IPS DF 4.7 (cell line): ENCODE measurements at regions not wholly inside any gene's neighbourhood (a gene's known extent, or its start where the extent isn't known, plus 50 kb on each side); places are given as distances from the start of the nearest gene placed in this dataset.
"Not testable (repeated sequence)": the region's sequence is repeated elsewhere in the genome, so short reads cannot be mapped to it uniquely, and the experiment has no call there.

Source experiments
- DNase-seq: peaks from one replicate; pipeline ENCODE4 v3.0.0-alpha.2; 2013; ENCODE audit warnings: low spot score; ENCODE audit errors: extremely low read depth

DNA sequence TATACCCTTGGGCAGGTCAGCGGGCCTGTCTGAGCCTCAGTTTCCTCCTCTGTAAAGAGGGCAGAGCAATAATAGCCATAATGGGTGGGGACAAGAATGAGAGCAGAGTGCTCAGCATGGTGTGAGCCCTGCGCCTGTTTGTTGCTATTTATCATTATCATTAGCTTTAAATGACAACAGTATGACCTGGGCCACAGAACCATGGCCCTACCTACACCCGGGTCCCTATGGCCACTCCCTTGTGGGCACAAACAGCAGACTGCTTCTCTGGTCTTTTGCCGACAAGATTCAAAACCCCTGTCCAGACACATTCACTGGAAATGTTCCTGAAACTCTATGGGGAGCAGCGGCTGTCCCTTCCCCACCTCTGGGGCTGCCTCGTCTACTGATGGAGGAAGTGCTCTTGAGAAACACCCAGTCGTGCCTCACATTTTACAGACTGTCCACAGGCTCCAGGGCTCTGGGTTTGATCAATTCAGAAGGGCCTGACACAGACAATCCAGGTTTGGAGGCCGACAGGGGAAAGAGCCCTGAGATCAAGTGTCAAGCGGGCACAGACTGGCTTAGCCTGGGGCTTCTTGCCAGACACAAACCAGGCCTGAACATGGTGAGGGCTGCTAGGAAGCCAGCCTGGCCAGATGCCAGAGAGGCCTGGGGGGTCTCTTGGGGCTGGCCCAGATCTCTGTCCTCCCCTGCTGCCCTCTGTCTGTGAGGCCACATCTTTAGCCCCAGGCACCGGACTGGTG, 112.5 kb upstream of the CD82 start:
- DNase-seq = no peak

DNA sequence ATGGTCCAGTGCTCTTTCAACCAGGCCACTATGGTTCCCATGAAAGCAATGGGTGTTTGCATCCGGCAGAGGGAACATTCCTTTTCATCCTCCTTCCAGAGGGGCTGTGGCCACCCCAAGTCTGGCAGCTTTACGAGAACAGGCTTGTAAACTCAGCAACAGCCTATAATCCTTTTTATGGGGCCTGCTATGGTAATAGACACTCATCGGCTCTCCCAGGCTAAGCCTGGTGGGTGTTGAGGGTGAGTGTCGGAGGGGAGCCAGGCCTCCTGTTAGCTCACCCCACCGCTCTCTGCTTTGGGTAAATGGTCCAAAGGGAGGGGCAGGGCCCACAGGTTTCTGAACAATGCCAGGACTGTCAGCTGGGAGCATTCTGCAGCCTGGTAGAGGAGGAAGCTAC, 111.6 kb upstream of the CD82 start:
- DNase-seq = no peak

DNA sequence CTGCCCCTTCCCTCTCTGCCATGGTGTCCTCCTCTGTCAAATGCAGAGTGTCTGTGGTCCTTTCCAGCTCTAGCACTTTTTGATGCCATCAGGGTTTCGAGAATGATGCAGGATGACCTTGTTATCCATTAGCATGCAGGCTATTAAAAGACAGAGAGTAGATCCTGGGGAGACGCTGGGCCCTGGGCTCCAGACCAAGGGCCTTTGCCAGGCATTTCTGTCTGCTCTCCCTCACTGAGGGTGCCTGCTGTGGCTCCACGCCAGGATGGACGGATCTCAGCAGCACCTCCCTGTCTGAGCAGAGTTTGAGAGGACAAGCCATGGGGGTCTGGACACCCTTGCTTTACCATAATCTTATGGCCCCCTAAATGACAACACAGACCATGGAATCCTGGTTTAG, 110.8 kb upstream of the CD82 start:
- DNase-seq = no peak

DNA sequence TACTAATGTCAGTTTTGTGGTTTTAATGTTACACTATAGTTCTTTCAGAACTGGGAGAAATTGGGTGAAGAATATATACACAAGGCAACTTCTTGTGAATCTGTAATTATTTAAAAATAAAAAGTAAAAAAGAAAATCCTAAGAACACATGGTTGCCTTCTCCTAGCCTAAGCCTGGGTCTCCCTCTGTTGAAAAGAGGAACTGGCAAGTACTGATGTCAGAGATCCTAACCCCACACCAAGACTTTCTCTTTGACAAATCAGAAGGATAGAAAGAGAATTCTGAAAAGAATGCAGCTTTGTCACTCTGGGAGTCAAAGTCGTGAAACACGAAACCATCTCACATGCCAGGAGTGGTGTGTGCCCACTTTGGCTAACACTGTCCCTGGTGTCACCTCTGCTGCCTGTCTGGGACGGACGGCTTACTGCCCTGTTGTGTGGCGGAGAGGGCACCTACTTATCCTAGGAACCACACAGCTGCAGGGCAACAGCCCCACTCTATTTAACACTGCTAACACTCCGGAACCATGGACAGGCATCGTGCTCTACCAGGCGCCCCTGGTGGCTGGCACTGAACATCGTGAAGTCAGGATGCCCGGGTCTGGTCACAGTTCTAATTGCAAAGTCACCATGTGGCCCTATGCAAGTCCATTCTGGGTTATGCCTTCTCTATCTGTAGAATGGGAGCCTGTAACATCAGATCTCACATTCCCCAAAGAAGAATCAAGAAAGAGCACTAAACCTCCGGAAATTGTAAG, 108.7 kb upstream of the CD82 start:
- DNase-seq = no peak

DNA sequence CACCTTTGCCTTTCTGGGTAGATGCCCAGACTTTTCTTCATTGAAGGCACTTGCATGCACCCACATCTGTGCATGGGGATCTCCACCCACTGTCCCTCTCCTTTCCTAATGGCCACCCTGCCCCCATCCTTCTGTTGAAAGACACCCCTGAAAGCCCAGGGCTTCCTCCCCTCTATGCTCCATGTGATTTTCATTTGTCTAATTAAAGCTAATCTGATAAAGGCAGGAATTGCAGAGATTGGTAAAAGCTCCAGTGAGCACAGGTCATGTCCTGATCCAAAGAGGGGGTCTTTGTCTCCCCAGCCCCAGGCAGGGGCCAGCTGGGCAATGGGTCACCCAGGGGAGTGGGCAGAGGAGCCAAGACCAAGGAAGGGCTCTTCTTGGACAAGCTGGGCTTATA, 107.6 kb upstream of the CD82 start:
- no peak for DNase-seq

DNA sequence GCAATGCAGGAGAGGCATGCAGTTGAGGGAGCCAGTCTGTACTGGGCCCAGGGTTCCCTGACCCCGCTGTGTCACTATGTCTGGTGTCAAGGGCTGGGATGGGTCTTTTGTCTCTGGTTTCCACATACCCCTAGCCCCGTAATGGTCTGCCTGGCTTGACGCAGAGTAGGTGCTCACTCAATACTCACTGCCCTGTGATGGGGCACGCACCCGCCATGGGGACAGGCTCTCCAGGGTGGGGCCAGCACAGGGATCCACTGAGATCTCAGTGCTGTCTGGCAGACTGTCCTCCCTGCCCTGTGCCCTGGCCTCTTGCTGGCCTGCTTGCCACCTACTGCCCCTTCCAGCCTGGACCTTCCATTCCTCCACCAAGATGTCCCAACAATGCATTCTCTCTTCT, 101.7 kb upstream of the CD82 start:
- no peak for DNase-seq

DNA sequence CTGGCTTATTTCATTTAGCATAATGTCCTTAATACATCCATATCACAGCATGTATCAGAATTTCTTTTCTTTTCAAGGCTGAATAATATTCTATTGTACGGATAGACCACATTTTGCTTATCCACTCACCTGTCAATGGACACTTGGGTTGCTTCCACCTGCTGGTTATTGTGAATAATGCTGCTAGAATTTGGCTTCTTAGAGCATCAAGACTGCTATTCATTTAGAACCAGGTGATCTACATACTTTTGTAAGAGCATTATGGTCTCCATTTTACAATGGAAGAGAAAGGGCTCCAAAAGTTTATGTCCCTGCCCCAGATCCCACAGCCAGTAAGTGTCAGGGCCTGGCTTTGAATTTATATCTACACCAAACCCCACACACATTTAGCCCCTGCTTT, 100.7 kb upstream of the CD82 start:
- DNase-seq = no peak

DNA sequence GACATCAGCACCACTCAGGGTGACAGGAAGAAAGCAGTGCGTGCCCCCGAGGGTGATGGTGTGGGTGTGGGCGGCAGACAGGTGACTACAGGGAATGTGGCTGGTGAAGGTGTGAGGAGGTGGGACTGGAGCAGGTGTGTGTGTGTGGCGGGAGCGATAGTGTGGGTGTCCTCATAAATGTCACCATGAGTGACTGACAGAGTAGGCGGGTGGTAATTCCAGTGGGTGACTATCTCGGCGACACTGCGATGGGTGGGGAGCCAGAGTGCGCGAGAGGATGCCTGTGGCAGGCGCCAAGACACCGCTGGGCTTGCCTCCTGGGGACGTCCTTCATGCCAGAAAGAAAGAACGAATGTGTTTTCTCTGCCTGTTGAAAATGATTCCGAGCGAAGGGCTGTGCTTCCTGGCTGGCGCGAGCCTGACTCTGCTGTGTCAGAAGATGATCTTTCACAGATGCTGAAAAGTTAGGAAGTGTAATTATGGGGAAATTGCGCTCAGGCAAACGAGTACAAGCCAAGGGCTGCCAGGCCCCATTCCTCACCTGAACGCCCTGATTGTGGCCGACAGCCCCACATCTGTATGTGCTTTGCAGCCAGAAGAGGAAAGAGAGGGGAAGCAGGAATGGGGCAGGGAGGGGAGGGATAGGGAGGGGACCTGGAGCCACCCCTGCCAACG, 98.8 kb upstream of the CD82 start:
- DNase-seq = no peak

DNA sequence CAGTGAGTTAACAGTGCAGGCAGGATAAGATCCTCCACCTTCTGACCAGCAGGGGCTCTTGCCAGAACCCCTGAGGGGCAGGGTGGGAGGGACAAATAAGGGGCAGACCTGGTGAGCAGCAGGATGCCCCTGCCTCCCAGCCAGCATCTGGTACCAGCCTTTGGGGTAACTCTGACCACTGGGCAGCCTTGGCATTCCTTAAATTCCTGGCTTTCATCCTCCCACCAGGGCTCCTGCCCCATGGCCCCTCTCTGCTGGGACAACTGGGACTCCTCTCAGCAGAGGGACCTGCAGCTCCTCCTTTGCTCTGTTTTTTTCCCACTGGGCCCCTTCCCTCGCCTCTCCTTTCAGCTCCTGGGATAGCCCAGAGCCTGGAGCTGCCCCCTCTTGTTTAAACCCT, 98.0 kb upstream of the CD82 start:
- DNase-seq = no peak

DNA sequence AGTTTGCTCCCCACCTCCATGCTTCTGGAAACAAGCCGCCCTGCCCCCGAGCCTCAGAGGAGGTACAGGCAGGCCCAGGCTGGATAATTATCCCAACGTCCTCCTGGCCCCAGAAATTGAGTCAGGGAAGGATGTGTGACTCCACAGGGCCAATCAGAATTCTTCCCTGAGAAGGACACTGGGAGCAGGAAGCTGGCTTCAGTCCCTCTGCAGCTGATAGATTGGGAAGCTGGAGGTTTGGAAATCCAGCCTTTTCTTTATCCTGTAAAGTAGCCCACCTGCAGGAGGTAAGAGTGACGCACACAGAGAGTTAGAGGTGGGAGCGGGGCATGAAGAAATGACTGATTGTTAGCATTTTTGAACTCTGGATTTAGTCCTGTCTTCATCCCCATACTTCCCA, 97.5 kb upstream of the CD82 start:
- no peak for DNase-seq

DNA sequence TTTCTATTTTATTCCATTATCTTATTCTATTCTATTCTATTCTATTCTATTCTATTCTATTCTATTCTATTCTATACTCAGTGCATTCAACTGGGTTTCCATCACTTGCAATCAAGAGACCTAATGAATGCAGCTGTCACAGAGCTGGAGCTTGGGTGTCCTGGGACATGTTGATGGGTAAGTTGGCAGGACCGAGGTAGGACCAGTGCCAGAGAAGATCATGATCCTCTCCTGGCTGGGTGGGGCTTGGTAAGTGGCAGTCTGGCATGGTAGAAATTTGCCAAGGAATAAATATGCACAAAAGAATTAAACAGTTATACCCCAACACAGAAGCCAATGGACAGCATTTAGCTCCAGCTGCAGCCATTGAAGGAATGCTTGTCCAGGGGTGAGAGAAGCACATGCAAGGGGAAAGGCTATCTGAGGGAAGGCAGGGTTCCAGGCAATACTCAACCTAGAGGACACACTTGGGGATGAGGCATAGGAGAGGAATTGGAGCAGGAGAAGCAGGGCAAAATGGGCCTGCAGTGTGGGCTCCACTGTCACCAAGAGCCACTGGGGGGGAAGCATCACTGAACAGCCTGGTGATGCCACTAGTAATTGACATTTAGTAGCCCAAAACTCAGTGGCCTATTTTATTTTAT, 97.0 kb upstream of the CD82 start:
- no peak for DNase-seq

DNA sequence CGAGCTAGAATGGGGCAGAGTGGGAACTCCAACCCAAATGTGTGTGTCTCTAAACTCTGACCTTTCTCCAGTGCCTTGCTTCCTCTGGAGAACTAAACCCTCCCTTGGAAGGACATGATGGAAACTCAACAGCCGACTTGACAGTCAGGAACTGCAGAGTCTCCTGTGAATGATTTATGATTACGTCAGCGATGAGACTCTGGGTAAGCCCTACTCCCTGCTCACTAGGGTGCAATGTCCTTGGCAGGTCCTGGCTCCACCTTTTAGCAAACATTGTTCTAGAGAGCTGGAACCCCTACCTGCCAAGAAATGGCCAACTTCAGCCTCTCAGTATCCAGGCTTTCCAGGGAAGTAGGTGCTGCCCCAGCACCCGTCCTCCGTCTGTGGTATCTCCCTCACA, 96.1 kb upstream of the CD82 start:
- DNase-seq = no peak

DNA sequence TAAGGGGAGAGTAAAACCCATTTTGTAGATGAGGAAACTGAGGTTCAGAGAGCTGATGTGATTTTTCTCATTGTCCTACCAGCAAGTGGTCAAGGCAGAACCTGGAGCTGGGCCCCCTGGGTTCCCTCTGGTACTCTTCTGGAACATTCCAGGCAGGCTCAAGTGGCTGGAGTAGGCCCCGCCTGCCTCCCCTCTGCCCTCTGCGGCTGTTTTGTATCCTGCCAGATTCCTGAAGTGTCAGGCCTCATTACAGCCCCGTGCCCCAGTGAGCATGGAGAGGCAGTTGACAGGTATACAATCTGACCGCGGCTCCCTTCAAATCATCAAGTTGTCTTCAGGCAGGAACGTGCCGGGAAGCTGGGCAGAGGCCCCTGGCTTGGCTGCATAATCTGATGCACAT, 94.6 kb upstream of the CD82 start:
- DNase-seq = no peak

DNA sequence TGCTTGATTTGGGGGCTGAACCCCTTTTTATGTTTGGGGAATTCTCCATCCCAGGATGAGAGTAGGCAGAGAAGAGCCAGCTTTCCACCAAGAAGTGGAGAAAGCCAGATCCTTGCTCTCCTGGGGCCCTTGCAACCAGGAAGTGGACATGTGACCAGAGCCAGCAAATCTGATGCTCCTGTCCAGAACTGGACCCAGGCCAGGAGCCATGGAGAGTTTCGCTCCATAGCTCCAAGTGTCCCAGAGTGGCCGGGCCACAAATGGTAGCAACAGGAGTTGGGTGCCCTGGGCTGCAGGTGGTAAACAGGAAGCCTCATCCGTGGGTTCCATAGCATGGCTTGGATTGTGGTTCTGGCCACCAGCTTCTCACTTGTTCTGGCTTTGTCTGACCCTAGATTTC, 93.9 kb upstream of the CD82 start:
- no peak for DNase-seq

DNA sequence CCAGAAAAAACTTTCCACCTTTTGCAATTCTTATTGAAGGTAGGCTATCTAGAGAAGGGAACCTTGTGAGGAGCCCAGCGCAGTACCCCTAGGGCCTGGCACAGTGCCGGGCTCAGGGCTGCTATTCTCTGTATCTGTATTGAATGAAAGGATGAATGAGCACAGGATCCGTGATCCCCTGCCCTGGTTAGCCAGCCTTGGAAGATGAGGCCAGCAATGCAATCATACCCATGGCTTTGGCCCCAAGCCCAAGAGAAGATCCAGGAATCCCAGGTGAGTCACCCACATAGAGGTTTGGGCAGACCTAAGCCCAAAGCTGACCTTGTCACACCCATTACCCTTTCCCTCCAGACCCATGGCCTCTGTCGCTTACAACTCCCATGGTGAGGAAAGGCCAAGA, 92.5 kb upstream of the CD82 start:
- no peak for DNase-seq

DNA sequence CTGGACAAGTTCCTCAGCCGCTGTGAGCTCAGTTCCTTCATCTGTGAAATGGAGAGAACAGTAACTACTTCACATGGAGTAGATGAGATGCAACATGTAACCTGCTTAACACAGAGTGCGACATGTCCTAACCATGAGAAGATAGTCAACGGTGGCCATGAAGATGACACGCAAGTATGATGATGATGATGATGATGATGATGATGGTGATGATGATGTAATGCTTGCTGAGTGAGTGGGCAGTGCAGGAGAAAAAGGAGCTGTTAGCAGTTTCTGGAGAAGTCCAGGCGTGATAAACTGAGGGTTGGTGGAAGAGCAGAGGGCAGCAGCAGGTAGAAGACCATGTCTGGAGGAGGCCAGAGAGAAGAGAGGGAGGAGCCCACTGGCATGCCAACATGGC, 90.8 kb upstream of the CD82 start:
- no peak for DNase-seq

DNA sequence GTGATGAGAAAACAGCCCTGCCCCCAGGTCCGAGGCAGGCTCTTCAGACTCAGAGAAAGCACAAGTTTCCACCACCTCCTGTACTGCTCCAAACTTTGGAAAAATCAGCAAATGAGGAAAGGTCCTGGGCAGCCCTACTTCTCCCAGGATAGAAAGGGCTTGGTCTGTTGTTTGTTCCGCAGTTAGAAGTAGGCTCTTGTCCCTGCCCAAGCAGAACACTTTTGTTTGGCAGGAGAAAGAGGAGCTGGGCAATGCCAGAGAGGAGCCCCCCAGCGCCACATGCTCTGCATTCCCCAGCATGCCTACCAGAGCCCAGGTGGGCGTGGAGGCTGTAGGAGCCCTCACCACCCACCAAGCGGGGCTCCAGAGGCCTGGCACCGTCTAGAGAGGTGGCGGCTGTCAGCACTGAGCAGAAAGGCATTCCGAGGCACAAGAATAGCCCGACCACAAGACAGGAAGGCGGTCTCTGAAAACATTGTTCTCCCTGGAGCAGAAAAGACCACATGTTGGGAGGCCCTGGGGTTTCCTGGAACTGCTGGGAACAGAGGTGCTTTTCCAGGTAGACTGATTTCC, 90.3 kb upstream of the CD82 start:
- no peak for DNase-seq

DNA sequence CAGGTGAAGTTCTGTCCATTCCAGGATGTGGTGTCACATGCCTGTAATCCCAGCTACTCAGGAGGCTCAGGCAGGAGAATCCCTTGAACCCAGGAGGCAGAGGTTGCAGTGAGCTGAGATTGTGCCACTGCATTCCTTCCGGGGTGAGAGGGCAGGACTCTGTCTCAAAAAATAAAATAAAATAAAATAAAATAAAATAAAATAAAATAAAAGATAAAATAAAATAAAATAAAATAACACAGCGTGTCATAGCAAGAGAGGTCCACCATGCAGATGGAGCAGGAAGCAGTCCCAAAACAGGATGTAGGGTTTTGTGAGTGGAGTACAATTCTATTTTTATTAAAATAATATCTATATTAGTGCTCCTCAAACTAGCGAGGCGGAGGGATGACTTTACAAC, 83.1 kb upstream of the CD82 start:
- not testable (repeated sequence) for DNase-seq

DNA sequence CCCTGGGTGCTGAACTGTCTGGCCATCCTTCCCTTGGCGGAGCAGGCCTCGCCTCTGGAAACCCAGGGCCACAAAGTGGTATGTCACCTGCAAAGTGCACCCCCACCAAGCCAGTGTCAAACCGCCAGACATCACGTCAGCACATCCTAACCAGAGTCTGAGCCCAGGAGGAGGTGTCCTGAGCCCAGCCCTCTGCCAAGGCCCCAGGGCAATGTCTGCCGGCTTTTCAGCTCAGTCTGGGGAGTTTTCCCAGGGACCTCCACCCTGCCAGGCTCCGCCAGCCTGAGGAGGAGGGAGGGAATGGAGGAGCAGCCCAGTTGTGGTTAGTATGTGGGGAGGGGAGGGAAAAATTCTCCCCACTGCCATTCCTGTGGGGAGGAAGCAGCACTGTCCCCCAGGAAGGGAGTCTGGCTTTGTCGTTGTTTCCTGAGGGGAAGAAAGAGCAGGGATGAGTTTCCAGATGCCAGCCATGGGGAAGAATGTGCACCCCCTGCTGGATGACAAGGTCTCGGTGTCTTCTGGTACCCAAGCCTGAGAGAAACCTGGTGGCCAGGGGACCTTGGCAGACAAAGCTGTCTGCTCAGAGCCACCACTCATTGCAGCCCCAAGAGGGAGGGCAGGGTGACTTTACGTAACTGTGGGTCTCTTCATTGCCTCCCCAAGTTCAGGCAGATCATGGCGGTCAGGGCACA, 81.4 kb upstream of the CD82 start:
- DNase-seq = peak; percentile 11

DNA sequence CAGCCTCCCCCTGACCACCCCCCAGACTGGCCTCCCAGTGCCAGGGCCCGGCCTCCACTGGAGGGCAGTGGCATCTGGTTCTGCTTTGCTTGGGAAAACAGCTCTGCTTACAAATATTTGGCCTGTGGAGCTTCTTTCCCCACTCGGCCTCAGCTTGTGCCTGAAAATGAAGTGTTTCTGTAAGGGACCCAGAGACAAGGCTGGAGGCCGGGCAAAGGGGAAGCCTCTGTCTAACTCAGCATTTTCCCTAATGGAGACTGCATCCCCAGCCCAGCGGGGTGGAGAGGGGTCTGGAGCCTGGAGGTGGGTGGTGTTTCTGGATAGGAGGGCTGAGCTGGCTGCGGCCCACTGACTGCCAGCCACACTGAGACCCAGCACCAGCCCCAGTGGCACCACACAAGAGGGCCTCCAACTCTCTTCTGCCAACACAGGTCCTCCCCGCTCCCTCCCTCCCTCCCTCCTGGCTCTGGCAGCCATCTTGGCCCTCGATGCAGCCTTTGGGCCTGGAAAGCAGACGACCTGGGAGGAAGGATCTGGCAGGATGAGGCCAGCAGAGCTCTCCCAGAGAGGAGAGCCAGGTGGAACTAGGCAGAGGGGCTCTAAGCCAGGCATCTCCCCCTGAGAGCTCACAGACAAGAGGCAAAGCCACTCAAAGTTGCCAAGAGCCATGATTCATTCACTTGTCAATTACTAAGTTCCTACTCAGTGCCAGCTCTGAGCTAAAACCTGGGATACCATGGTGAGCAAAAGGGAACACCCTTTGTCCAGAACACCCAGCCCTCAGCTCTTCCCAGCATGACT, 77.1 kb upstream of the CD82 start:
- no peak for DNase-seq
